Endodermal cell (in vitro differentiated cells): ENCODE measurements at regions not wholly inside any gene's neighbourhood (a gene's known extent, or its start where the extent isn't known, plus 50 kb on each side); places are given as distances from the start of the nearest gene placed in this dataset.

Experiments used
- DNase-seq: peaks from one replicate; pipeline ENCODE4 v3.0.0-alpha.2; 2017
- H3K27ac ChIP-seq: 2 replicates; pipeline ENCODE4 v1.5.1; 2013; ENCODE audit warnings: mild to moderate bottlenecking, low read depth, low read length, moderate library complexity
- H3K27me3 ChIP-seq: 2 replicates; pipeline ENCODE4 v1.6.1; 2013; ENCODE audit warnings: mild to moderate bottlenecking, low read length, moderate library complexity; ENCODE audit not compliant: insufficient read depth, control insufficient read depth, poor library complexity, severe bottlenecking
- H3K36me3 ChIP-seq: 2 replicates; pipeline ENCODE4 v1.7.0; 2013; ENCODE audit warnings: mild to moderate bottlenecking, low read length, moderate library complexity; ENCODE audit not compliant: control insufficient read depth, insufficient read depth
- H3K4me1 ChIP-seq: one replicate; pipeline ENCODE4 v1.7.0; 2013; ENCODE audit warnings: low read length; ENCODE audit not compliant: control insufficient read depth, insufficient read depth
- H3K4me3 ChIP-seq: 2 replicates; pipeline ENCODE4 v1.5.1; 2013; ENCODE audit warnings: mild to moderate bottlenecking, low read length, moderate library complexity
- H3K9ac ChIP-seq: 2 replicates; pipeline ENCODE4 v1.6.1; 2013; ENCODE audit warnings: mild to moderate bottlenecking, low read length, moderate library complexity; ENCODE audit not compliant: poor library complexity, severe bottlenecking; ENCODE audit errors: extremely low read depth
- H3K9me3 ChIP-seq: 2 replicates; pipeline ENCODE4 v1.6.1; 2013; ENCODE audit warnings: mild to moderate bottlenecking, low read length, moderate library complexity; ENCODE audit not compliant: control insufficient read depth
- H3K27ac Mint-ChIP-seq: 2 replicates; pipeline ENCODE4 v1.8.0; 2020; ENCODE audit warnings: mixed read lengths
- H3K27me3 Mint-ChIP-seq: 2 replicates; pipeline ENCODE4 v1.8.0; 2021; ENCODE audit warnings: mild to moderate bottlenecking, mixed read lengths; ENCODE audit not compliant: insufficient read depth
- H3K36me3 Mint-ChIP-seq: 2 replicates; pipeline ENCODE4 v1.8.0; 2020; ENCODE audit warnings: low read depth, mixed read lengths
- H3K4me1 Mint-ChIP-seq: 2 replicates; pipeline ENCODE4 v1.8.0; 2020; ENCODE audit warnings: mixed read lengths
- H3K4me3 Mint-ChIP-seq: 2 replicates; pipeline ENCODE4 v1.8.0; 2020; ENCODE audit warnings: mild to moderate bottlenecking, moderate library complexity, mixed read lengths
- H3K9me3 Mint-ChIP-seq: 2 replicates; pipeline ENCODE4 v1.8.0; 2020; ENCODE audit warnings: mild to moderate bottlenecking, mixed read lengths
- WGBS, 2 experiments: methylation state at CpG; one replicate each; pipeline versions ENCODE4 v1.1.5 to v1.1.7; 2013; ENCODE audit warnings: missing lambda C conversion rate in 2 of 2, mixed read lengths in 1 of 2; ENCODE audit not compliant: insufficient coverage in 1 of 2, insufficient read length in 1 of 2; 5-methylcytosine and 5-hydroxymethylcytosine counted together
- TF ChIP-seq, protein P1 (sequence below): fragments of 200-600 bp; sonication (generic); conservative IDR thresholded peaks from 2 replicates; pipeline ENCODE4 v1.5.0; 2021; ENCODE audit warnings: antibody characterized with exemption, mild to moderate bottlenecking

DNA sequence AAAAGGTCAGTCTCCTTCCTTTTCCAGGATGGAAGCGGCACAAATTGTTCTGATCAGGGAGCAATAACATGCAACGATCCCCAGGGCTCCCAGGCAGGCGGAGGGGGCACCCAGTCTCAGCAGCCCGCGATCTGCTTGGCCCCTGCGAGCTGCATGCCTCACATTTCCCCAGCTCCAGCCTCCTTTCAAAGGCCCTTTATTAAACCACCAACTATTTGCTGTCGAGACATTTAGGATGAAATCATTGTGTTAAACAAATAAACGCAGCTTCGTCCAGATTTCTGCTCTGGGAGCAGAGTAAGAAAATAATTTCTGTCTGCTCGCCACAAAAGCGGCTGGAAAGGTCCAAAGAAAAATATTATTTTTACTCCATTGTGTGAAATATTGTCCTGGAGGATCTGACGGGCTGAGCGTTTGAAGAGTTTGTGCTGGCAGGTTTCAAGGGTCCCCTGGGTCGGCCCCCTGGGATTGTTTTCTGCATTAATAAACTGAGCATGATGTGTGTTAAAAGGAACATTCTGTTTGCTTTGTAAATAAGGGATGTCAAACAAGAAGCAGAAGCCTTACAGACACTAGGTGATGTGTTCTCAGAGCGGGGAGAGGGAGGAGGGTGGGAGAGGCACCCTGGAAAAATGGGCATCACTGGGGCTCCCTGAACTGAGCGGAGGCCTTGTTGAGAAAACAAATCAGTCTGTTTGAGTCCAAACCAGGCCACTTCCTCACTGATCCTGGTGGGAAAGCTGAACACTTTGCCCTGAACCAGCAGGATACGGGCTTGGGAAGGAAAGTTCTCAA lies 110.1 kb downstream of the FOXD1 start:
- Mint-ChIP-seq H3K4me3 (no peak overlapping the region), H3K9me3 (no peaks in the 10 kb centered on the region), H3K36me3 (no peaks in the 10 kb centered on the region), H3K27me3 (peaks cover 12% of the 10 kb centered on the region), H3K4me1 (peaks cover 5% of the 10 kb centered on the region), H3K27ac (no peak overlapping the region)
- Histone ChIP-seq H3K27ac (peak overlapping the region; percentile 78), H3K4me3 (no peak overlapping the region), H3K27me3 (no peaks in the 10 kb centered on the region), H3K4me1 (no peaks in the 10 kb centered on the region), H3K9ac (no peak overlapping the region), H3K36me3 (no peaks in the 10 kb centered on the region), H3K9me3 (no peaks in the 10 kb centered on the region)
- 73 to 89% methylated on average over 10 to 17 of the region's 17 CpGs for WGBS, 2 experiments
- TF ChIP-seq, protein P1, sequence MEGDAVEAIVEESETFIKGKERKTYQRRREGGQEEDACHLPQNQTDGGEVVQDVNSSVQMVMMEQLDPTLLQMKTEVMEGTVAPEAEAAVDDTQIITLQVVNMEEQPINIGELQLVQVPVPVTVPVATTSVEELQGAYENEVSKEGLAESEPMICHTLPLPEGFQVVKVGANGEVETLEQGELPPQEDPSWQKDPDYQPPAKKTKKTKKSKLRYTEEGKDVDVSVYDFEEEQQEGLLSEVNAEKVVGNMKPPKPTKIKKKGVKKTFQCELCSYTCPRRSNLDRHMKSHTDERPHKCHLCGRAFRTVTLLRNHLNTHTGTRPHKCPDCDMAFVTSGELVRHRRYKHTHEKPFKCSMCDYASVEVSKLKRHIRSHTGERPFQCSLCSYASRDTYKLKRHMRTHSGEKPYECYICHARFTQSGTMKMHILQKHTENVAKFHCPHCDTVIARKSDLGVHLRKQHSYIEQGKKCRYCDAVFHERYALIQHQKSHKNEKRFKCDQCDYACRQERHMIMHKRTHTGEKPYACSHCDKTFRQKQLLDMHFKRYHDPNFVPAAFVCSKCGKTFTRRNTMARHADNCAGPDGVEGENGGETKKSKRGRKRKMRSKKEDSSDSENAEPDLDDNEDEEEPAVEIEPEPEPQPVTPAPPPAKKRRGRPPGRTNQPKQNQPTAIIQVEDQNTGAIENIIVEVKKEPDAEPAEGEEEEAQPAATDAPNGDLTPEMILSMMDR: no peak
- no peak for DNase-seq

GRCh38 chr5:73337586-73338255 lies 110.9 kb downstream of the FOXD1 start:
- TF ChIP-seq, protein P1: no peak
- Mint-ChIP-seq H3K36me3 (no peaks in the 10 kb centered on the region), H3K27me3 (peaks cover 12% of the 10 kb centered on the region), H3K9me3 (no peaks in the 10 kb centered on the region), H3K4me3 (no peak overlapping the region), H3K4me1 (peaks cover 4% of the 10 kb centered on the region), H3K27ac (no peak overlapping the region)
- WGBS, 2 experiments: 91 to 92% methylated on average over 4 to 9 of the region's 9 CpGs
- no peaks in the 10 kb centered on the region for H3K9me3 ChIP-seq
- no peaks in the 10 kb centered on the region for H3K36me3 ChIP-seq
- no peaks in the 10 kb centered on the region for H3K27me3 ChIP-seq
- H3K4me3 ChIP-seq: no peak overlapping the region
- no peak for DNase-seq
- no peak overlapping the region for H3K9ac ChIP-seq
- H3K27ac ChIP-seq: peak overlapping the region; percentile 78
- no peaks in the 10 kb centered on the region for H3K4me1 ChIP-seq

- Histone ChIP-seq H3K9ac (no peak overlapping the region), H3K4me3 (no peak overlapping the region), H3K36me3 (no peaks in the 10 kb centered on the region), H3K9me3 (peaks cover 11% of the 10 kb centered on the region), H3K27ac (no peak overlapping the region), H3K27me3 (no peaks in the 10 kb centered on the region), H3K4me1 (no peaks in the 10 kb centered on the region)
- TF ChIP-seq, protein P1: no peak
- H3K27ac Mint-ChIP-seq: no peak overlapping the region
- H3K9me3 Mint-ChIP-seq: peaks cover 9% of the 10 kb centered on the region
- no peaks in the 10 kb centered on the region for H3K36me3 Mint-ChIP-seq
- WGBS, 2 experiments: 95% methylated on average over 2 of the region's 2 CpGs
- H3K4me1 Mint-ChIP-seq: peaks cover 4% of the 10 kb centered on the region
- H3K4me3 Mint-ChIP-seq: no peak overlapping the region
- DNase-seq: no peak
- H3K27me3 Mint-ChIP-seq: peaks cover 11% of the 10 kb centered on the region
Measured at GRCh38 chr5:73336366-73336765, 112.2 kb downstream of the FOXD1 start.
